BLaER1 treated with 17β-estradiol and CSF1 and Interleukin-3, amounts not matched to agents 10 nM and 100 nM (cell line): ENCODE measurements at regions not wholly inside any gene's neighbourhood (a gene's known extent, or its start where the extent isn't known, plus 50 kb on each side); places are given as distances from the start of the nearest gene placed in this dataset.
"Not testable (repeated sequence)": the region's sequence is repeated elsewhere in the genome, so short reads cannot be mapped to it uniquely, and the experiment has no call there.

Experiments used
- H3K27ac ChIP-seq, 11 experiments: shearing (Covaris generic); formaldehyde crosslinking; 2 replicates each; pipeline ENCODE4 v1.8.1; 2022
- H3K27me3 ChIP-seq, 11 experiments: shearing (Covaris generic); formaldehyde crosslinking; 2 replicates each; pipeline ENCODE4 v1.8.1; 2022
- H3K36me3 ChIP-seq, 11 experiments: shearing (Covaris generic); formaldehyde crosslinking; 2 replicates each; pipeline ENCODE4 v1.8.1; 2022
- H3K4me1 ChIP-seq, 10 experiments: shearing (Covaris generic); formaldehyde crosslinking; 2 replicates each; pipeline ENCODE4 v1.8.1; 2022
- H3K4me2 ChIP-seq, 11 experiments: shearing (Covaris generic); formaldehyde crosslinking; 2 replicates each; pipeline ENCODE4 v1.8.1; 2022
- H3K4me3 ChIP-seq, 10 experiments: shearing (Covaris generic); formaldehyde crosslinking; 2 replicates each; pipeline ENCODE4 v1.8.1; 2022
- H3K9ac ChIP-seq, 11 experiments: shearing (Covaris generic); formaldehyde crosslinking; 2 replicates each; pipeline ENCODE4 v1.8.1; 2022
- H3K9me3 ChIP-seq, 11 experiments: shearing (Covaris generic); formaldehyde crosslinking; replicated peaks in 1 of 11; 2 replicates each; pipeline ENCODE4 v1.8.1; 2022
- H4K20me1 ChIP-seq, 11 experiments: shearing (Covaris generic); formaldehyde crosslinking; 2 replicates each; pipeline ENCODE4 v1.8.1; 2022
- Cebpa-rat ChIP-seq, 11 experiments: shearing (Covaris generic); IDR thresholded peaks; 2 replicates each; pipeline ENCODE4 v1.8.1; 2022

GRCh38 chr5:82967072-82967471 lies 110.1 kb downstream of the TMEM167A start:
- H3K36me3 ChIP-seq: no peaks in the 10 kb centered on the region
- H3K4me3 ChIP-seq: no peak overlapping the region
- H3K4me2 ChIP-seq: no peak overlapping the region
- H3K27me3 ChIP-seq: no peaks in the 10 kb centered on the region
- TF ChIP-seq Cebpa-rat (IDR thresholded peaks at IDR 0.05): no peak
- H3K9ac ChIP-seq: no peak overlapping the region
- no peaks in the 10 kb centered on the region for H4K20me1 ChIP-seq
- H3K9me3 ChIP-seq: 0 out of 22 replicates have a peak, but pooled peaks cover 0 to 22% (median 0%) of the 10 kb centered on the region in 11 experiments
- no peaks in the 10 kb centered on the region for H3K4me1 ChIP-seq
- H3K27ac ChIP-seq: no peak overlapping the region

GRCh38 chr5:82959466-82959865 lies 117.7 kb downstream of the TMEM167A start:
- no peaks in the 10 kb centered on the region for H3K4me1 ChIP-seq
- no peak for TF ChIP-seq Cebpa-rat (IDR thresholded peaks at IDR 0.05)
- no peaks in the 10 kb centered on the region for H3K27me3 ChIP-seq
- H3K27ac ChIP-seq: no peak overlapping the region
- H3K4me2 ChIP-seq: no peak overlapping the region
- H3K36me3 ChIP-seq: no peaks in the 10 kb centered on the region
- no peaks in the 10 kb centered on the region for H4K20me1 ChIP-seq
- H3K9me3 ChIP-seq: peaks cover 0 to 9% (median 5%) of the 10 kb centered on the region in 11 experiments; a peak in 8 of 22 replicates
- no peak overlapping the region for H3K4me3 ChIP-seq
- no peak overlapping the region for H3K9ac ChIP-seq

GRCh38 chr5:82956600-82956999 lies 120.6 kb downstream of the TMEM167A start:
- peaks cover 0 to 9% (median 5%) of the 10 kb centered on the region in 11 experiments; a peak in 8 of 22 replicates for H3K9me3 ChIP-seq
- H3K4me3 ChIP-seq: no peak overlapping the region
- no peak overlapping the region for H3K27ac ChIP-seq
- no peaks in the 10 kb centered on the region for H3K4me1 ChIP-seq
- no peaks in the 10 kb centered on the region for H3K36me3 ChIP-seq
- no peak for TF ChIP-seq Cebpa-rat (IDR thresholded peaks at IDR 0.05)
- no peak overlapping the region for H3K4me2 ChIP-seq
- no peak overlapping the region for H3K9ac ChIP-seq
- no peaks in the 10 kb centered on the region for H4K20me1 ChIP-seq
- no peaks in the 10 kb centered on the region for H3K27me3 ChIP-seq

GRCh38 chr5:82952326-82952725 lies 124.9 kb downstream of the TMEM167A start:
- H3K27ac ChIP-seq: no peak overlapping the region
- no peaks in the 10 kb centered on the region for H3K4me1 ChIP-seq
- H3K27me3 ChIP-seq: no peaks in the 10 kb centered on the region
- no peak overlapping the region for H3K4me2 ChIP-seq
- TF ChIP-seq Cebpa-rat (IDR thresholded peaks at IDR 0.05): no peak
- H4K20me1 ChIP-seq: no peaks in the 10 kb centered on the region
- no peak overlapping the region for H3K9ac ChIP-seq
- no peaks in the 10 kb centered on the region for H3K36me3 ChIP-seq
- H3K9me3 ChIP-seq: peaks cover 0 to 18% (median 5%) of the 10 kb centered on the region in 11 experiments; a peak in 8 of 22 replicates
- H3K4me3 ChIP-seq: no peak overlapping the region

- not testable (repeated sequence) for H3K4me1 ChIP-seq, H4K20me1 ChIP-seq, H3K4me2 ChIP-seq, H3K36me3 ChIP-seq, H3K27me3 ChIP-seq, H3K4me3 ChIP-seq, H3K9ac ChIP-seq, H3K27ac ChIP-seq, H3K9me3 ChIP-seq
Measured at GRCh38 chr5:82944267-82944666, 132.9 kb downstream of the TMEM167A start.

GRCh38 chr5:82942083-82942881 lies 134.9 kb downstream of the TMEM167A start:
- Histone ChIP-seq H3K4me3 (no peak overlapping the region), H3K36me3 (no peaks in the 10 kb centered on the region), H3K27ac (no peak overlapping the region), H4K20me1 (no peaks in the 10 kb centered on the region), H3K4me2 (no peak overlapping the region), H3K27me3 (no peaks in the 10 kb centered on the region), H3K4me1 (peaks cover 0 to 4% (median 0%) of the 10 kb centered on the region in 10 experiments; a peak in 1 of 20 replicates), H3K9ac (no peak overlapping the region), H3K9me3 (0 out of 22 replicates have a peak, but pooled peaks cover 0 to 4% (median 0%) of the 10 kb centered on the region in 11 experiments)
- no peak for TF ChIP-seq Cebpa-rat (IDR thresholded peaks at IDR 0.05)

GRCh38 chr5:82938901-82939725 lies 138.1 kb downstream of the TMEM167A start:
- no peak overlapping the region for H3K27ac ChIP-seq
- H3K9me3 ChIP-seq: 0 out of 22 replicates have a peak, but pooled peaks cover 0 to 4% (median 0%) of the 10 kb centered on the region in 11 experiments
- no peak overlapping the region for H3K9ac ChIP-seq

GRCh38 chr5:82932473-82933220 lies 144.5 kb downstream of the TMEM167A start:
- H3K27ac ChIP-seq, H3K9ac ChIP-seq, H3K4me2 ChIP-seq, H4K20me1 ChIP-seq, H3K9me3 ChIP-seq, H3K36me3 ChIP-seq, H3K27me3 ChIP-seq, H3K4me3 ChIP-seq: not testable (repeated sequence)
- peaks cover 0 to 15% (median 0%) of the 10 kb centered on the region in 10 experiments; a peak in 4 of 20 replicates for H3K4me1 ChIP-seq

More at GRCh38 chr5:82938901-82939725, 138.1 kb downstream of the TMEM167A start:
- no peaks in the 10 kb centered on the region for H3K27me3 ChIP-seq
- TF ChIP-seq Cebpa-rat (IDR thresholded peaks at IDR 0.05): no peak
- H3K4me1 ChIP-seq: peaks cover 0 to 4% (median 0%) of the 10 kb centered on the region in 10 experiments; a peak in 1 of 20 replicates
- no peak overlapping the region for H3K4me2 ChIP-seq
- no peaks in the 10 kb centered on the region for H3K36me3 ChIP-seq
- H4K20me1 ChIP-seq: no peaks in the 10 kb centered on the region
- no peak overlapping the region for H3K4me3 ChIP-seq

- H3K4me1 ChIP-seq: peaks cover 0 to 15% (median 0%) of the 10 kb centered on the region in 10 experiments; a peak in 4 of 20 replicates
- no peak overlapping the region for H3K4me3 ChIP-seq
- H3K27me3 ChIP-seq: no peaks in the 10 kb centered on the region
- no peaks in the 10 kb centered on the region for H3K9me3 ChIP-seq
- no peaks in the 10 kb centered on the region for H3K36me3 ChIP-seq
- no peak overlapping the region for H3K9ac ChIP-seq
- H3K27ac ChIP-seq: 0 out of 22 replicates have a peak overlapping the region, but pooled peaks of 1 of the 11 experiments have one; percentile 7
- H4K20me1 ChIP-seq: no peaks in the 10 kb centered on the region
- TF ChIP-seq Cebpa-rat (IDR thresholded peaks at IDR 0.05): no peak
- peak overlapping the region in 3 of 11 experiments; percentile 6 to 35 (median 33); a peak in 3 of 22 replicates for H3K4me2 ChIP-seq
Measured at GRCh38 chr5:82931110-82931509, 146.1 kb downstream of the TMEM167A start.
